AG08395 (cell line): ENCODE measurements at regions not wholly inside any gene's neighbourhood (a gene's known extent, or its start where the extent isn't known, plus 50 kb on each side); places are given as distances from the start of the nearest gene placed in this dataset.
"Not testable (repeated sequence)": the region's sequence is repeated elsewhere in the genome, so short reads cannot be mapped to it uniquely, and the experiment has no call there.

Experiments used
- DNase-seq: peaks from one replicate; pipeline ENCODE4 v3.0.0; 2012; ENCODE audit warnings: mixed read lengths, low spot score

GRCh38 chr9:135408476-135409254, 70.9 kb upstream of the PPP1R26 start:
- no peak for DNase-seq

- no peak for DNase-seq
These were observed 70.0 kb upstream of the PPP1R26 start for GRCh38 chr9:135409286-135410200.

GRCh38 chr9:135410421-135410820, 69.2 kb upstream of the PPP1R26 start:
- no peak for DNase-seq

GRCh38 chr9:135410831-135411473, 68.6 kb upstream of the PPP1R26 start:
- no peak for DNase-seq

- DNase-seq, result not testable (repeated sequence)
These were observed 68.0 kb upstream of the PPP1R26 start for GRCh38 chr9:135411605-135412004.

- peak; percentile 86 for DNase-seq
These were observed 67.1 kb upstream of the PPP1R26 start for GRCh38 chr9:135412315-135413085.

- DNase-seq, result no peak
These were observed 66.6 kb upstream of the PPP1R26 start for GRCh38 chr9:135413086-135413375.

- DNase-seq, result no peak
These were observed 66.1 kb upstream of the PPP1R26 start for GRCh38 chr9:135413461-135413860.

- DNase-seq, result no peak
These were observed 65.3 kb upstream of the PPP1R26 start for GRCh38 chr9:135414293-135414692.

- no peak for DNase-seq
These were observed 64.0 kb upstream of the PPP1R26 start for GRCh38 chr9:135415586-135415985.

- no peak for DNase-seq
These were observed 62.8 kb upstream of the PPP1R26 start for GRCh38 chr9:135416664-135417290.

- no peak for DNase-seq
These were observed 61.4 kb upstream of the PPP1R26 start for GRCh38 chr9:135418161-135418560.

GRCh38 chr9:135419106-135419505, 60.5 kb upstream of the PPP1R26 start:
- DNase-seq, result peak; percentile 1

GRCh38 chr9:135422341-135422944, 57.1 kb upstream of the PPP1R26 start:
- DNase-seq, result peak; percentile 0

GRCh38 chr9:135423725-135424124, 55.9 kb upstream of the PPP1R26 start:
- no peak for DNase-seq
